ENCODE measurements at regions not wholly inside any gene's neighbourhood (a gene's known extent, or its start where the extent isn't known, plus 50 kb on each side); places are given as distances from the start of the nearest gene placed in this dataset.

- no peak for DNase-seq (ENCODE audit: low read depth in 2 of 2)
- no peak overlapping the region for H3K4me3 ChIP-seq (replicated peaks in 1 of 2; ENCODE audit: low read depth in 2 of 2, low read length in 2 of 2)
- no peak for TF ChIP-seq CTCF (IDR thresholded peaks at IDR 0.05; ENCODE audit: low read depth, low read length)
Measured at GRCh38 chr3:186465508-186465907, 78.7 kb downstream of the CRYGS start.

- no peak for DNase-seq (ENCODE audit: low read depth in 2 of 2)
Measured at GRCh38 chr3:186464424-186465093, 79.6 kb downstream of the CRYGS start.

GRCh38 chr3:186461141-186461540, 83.0 kb downstream of the CRYGS start:
- DNase-seq (ENCODE audit: low read depth in 2 of 2): peak; percentile 28 to 77
- TF ChIP-seq CTCF (IDR thresholded peaks at IDR 0.05; ENCODE audit: low read depth, low read length): no peak
- H3K4me3 ChIP-seq (replicated peaks in 1 of 2; ENCODE audit: low read depth in 2 of 2, low read length in 2 of 2): no peak overlapping the region

More at GRCh38 chr3:186464424-186465093, 79.6 kb downstream of the CRYGS start:
- no peak for TF ChIP-seq CTCF (IDR thresholded peaks at IDR 0.05; ENCODE audit: low read depth, low read length)
- H3K4me3 ChIP-seq (replicated peaks in 1 of 2; ENCODE audit: low read depth in 2 of 2, low read length in 2 of 2): no peak overlapping the region

GRCh38 chr3:186459108-186459467, 85.1 kb downstream of the CRYGS start:
- TF ChIP-seq CTCF (IDR thresholded peaks at IDR 0.05; ENCODE audit: low read depth, low read length): no peak
- no peak overlapping the region for H3K4me3 ChIP-seq (replicated peaks in 1 of 2; ENCODE audit: low read depth in 2 of 2, low read length in 2 of 2)
- no peak for DNase-seq (ENCODE audit: low read depth in 2 of 2)

GRCh38 chr3:186458306-186459107, 85.7 kb downstream of the CRYGS start:
- DNase-seq (ENCODE audit: low read depth in 2 of 2): peak in 1 of 2 donors; percentile 15
- no peak overlapping the region for H3K4me3 ChIP-seq (replicated peaks in 1 of 2; ENCODE audit: low read depth in 2 of 2, low read length in 2 of 2)
- no peak for TF ChIP-seq CTCF (IDR thresholded peaks at IDR 0.05; ENCODE audit: low read depth, low read length)

- no peak for TF ChIP-seq CTCF (IDR thresholded peaks at IDR 0.05; ENCODE audit: low read depth, low read length)
- DNase-seq (ENCODE audit: low read depth in 2 of 2): no peak
- H3K4me3 ChIP-seq (replicated peaks in 1 of 2; ENCODE audit: low read depth in 2 of 2, low read length in 2 of 2): no peak overlapping the region
Measured at GRCh38 chr3:186457236-186457635, 86.9 kb downstream of the CRYGS start.

Measured in cardiac fibroblast (primary cell).